ENCODE measurements at regions not wholly inside any gene's neighbourhood (a gene's known extent, or its start where the extent isn't known, plus 50 kb on each side); places are given as distances from the start of the nearest gene placed in this dataset.

DNA sequence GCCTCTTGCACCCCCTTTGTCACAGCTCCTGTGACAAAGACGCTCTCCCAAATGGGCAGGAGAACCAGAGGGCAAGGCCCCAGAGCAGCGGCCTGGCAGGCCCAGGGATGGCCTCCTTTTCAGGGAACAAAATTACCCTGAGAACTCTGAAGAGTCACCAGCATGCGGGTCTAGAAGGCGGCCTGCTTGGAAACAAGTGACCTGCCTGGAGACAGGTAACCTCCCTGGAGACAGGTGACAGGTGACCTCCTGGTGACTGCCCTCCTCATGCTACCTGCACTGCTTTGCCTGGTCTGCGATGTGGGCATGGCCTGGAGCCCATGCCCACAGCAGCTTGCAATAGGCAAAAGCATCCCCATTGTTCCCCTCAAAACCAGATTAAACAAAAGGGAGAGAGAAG, 86.5 kb upstream of the ZC3H12A start:
- no peak for ATAC-seq (replicated peaks)
- Mint-ChIP-seq H3K4me3 (no peak overlapping the region), H3K9me3 (no peaks in the 10 kb centered on the region), H3K36me3 (ENCODE audit: low read depth) (no peaks in the 10 kb centered on the region), H3K27me3 (peaks cover 21% of the 10 kb centered on the region), H3K4me1 (no peaks in the 10 kb centered on the region), H3K27ac (no peak overlapping the region)

GRCh38 chr1:37389327-37389726, 85.1 kb upstream of the ZC3H12A start:
- Mint-ChIP-seq H3K4me1 (no peaks in the 10 kb centered on the region), H3K9me3 (no peaks in the 10 kb centered on the region), H3K27ac (no peak overlapping the region), H3K36me3 (ENCODE audit: low read depth) (no peaks in the 10 kb centered on the region), H3K27me3 (peaks cover 20% of the 10 kb centered on the region), H3K4me3 (no peak overlapping the region)
- ATAC-seq (replicated peaks), result no peak

- Mint-ChIP-seq H3K9me3 (no peaks in the 10 kb centered on the region), H3K27me3 (peaks cover 37% of the 10 kb centered on the region), H3K27ac (no peak overlapping the region), H3K4me1 (no peaks in the 10 kb centered on the region), H3K36me3 (ENCODE audit: low read depth) (no peaks in the 10 kb centered on the region), H3K4me3 (no peak overlapping the region)
- ATAC-seq (replicated peaks), result no peak
Observed at GRCh38 chr1:37391211-37392011, 83.0 kb upstream of the ZC3H12A start.

DNA sequence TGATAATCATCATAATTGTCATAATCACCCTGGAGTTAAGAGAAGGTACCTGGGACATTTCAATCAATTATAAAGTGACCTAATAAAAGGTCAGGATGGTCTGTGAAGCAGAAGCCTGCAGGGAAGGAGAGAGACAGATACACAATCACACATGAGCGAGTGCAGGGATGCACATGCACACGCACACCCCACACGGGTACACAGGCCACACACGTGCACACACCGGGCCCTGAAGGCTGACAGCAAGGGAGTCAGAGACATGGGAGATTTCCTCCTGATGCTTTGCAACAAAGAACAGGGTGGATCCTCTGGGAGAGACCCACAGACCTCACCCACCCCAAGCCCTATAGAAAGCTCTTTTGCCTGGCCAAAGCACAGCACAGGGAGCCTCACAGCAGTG, 82.3 kb upstream of the ZC3H12A start:
- no peak overlapping the region for H3K4me3 Mint-ChIP-seq
- no peak overlapping the region for H3K27ac Mint-ChIP-seq
- H3K4me1 Mint-ChIP-seq, result no peaks in the 10 kb centered on the region
- H3K36me3 Mint-ChIP-seq (ENCODE audit: low read depth), result no peaks in the 10 kb centered on the region
- no peaks in the 10 kb centered on the region for H3K9me3 Mint-ChIP-seq
- no peak for ATAC-seq (replicated peaks)
- H3K27me3 Mint-ChIP-seq, result peaks cover 41% of the 10 kb centered on the region

GRCh38 chr1:37393173-37394120, 80.9 kb upstream of the ZC3H12A start:
- Mint-ChIP-seq H3K9me3 (no peaks in the 10 kb centered on the region), H3K27me3 (peaks cover 44% of the 10 kb centered on the region), H3K36me3 (ENCODE audit: low read depth) (no peaks in the 10 kb centered on the region), H3K4me3 (no peak overlapping the region), H3K4me1 (no peaks in the 10 kb centered on the region), H3K27ac (no peak overlapping the region)
- ATAC-seq (replicated peaks), result no peak

GRCh38 chr1:37394574-37395464, 79.6 kb upstream of the ZC3H12A start:
- ATAC-seq (replicated peaks), result no peak
- H3K27me3 Mint-ChIP-seq, result peaks cover 38% of the 10 kb centered on the region
- no peak overlapping the region for H3K27ac Mint-ChIP-seq
- no peak overlapping the region for H3K4me3 Mint-ChIP-seq
- no peaks in the 10 kb centered on the region for H3K36me3 Mint-ChIP-seq (ENCODE audit: low read depth)
- no peaks in the 10 kb centered on the region for H3K4me1 Mint-ChIP-seq
- no peaks in the 10 kb centered on the region for H3K9me3 Mint-ChIP-seq

- H3K36me3 Mint-ChIP-seq (ENCODE audit: low read depth), result no peaks in the 10 kb centered on the region
- ATAC-seq (replicated peaks), result no peak
- no peaks in the 10 kb centered on the region for H3K9me3 Mint-ChIP-seq
- no peak overlapping the region for H3K27ac Mint-ChIP-seq
- no peaks in the 10 kb centered on the region for H3K4me1 Mint-ChIP-seq
- H3K4me3 Mint-ChIP-seq, result no peak overlapping the region
- H3K27me3 Mint-ChIP-seq, result peaks cover 35% of the 10 kb centered on the region
Observed at GRCh38 chr1:37398096-37398495, 76.3 kb upstream of the ZC3H12A start.

- no peak for ATAC-seq (replicated peaks)
- Mint-ChIP-seq H3K27ac (no peak overlapping the region), H3K27me3 (peaks cover 30% of the 10 kb centered on the region), H3K9me3 (no peaks in the 10 kb centered on the region), H3K4me1 (no peaks in the 10 kb centered on the region), H3K4me3 (no peak overlapping the region), H3K36me3 (ENCODE audit: low read depth) (no peaks in the 10 kb centered on the region)
Observed at GRCh38 chr1:37399205-37399604, 75.2 kb upstream of the ZC3H12A start.

GRCh38 chr1:37399830-37400464, 74.4 kb upstream of the ZC3H12A start:
- Mint-ChIP-seq H3K9me3 (no peaks in the 10 kb centered on the region), H3K4me1 (no peaks in the 10 kb centered on the region), H3K27me3 (peaks cover 25% of the 10 kb centered on the region), H3K27ac (no peak overlapping the region), H3K4me3 (no peak overlapping the region), H3K36me3 (ENCODE audit: low read depth) (no peaks in the 10 kb centered on the region)
- no peak for ATAC-seq (replicated peaks)

- no peak for ATAC-seq (replicated peaks)
- H3K4me1 Mint-ChIP-seq, result no peaks in the 10 kb centered on the region
- no peaks in the 10 kb centered on the region for H3K9me3 Mint-ChIP-seq
- H3K36me3 Mint-ChIP-seq (ENCODE audit: low read depth), result no peaks in the 10 kb centered on the region
- H3K4me3 Mint-ChIP-seq, result no peak overlapping the region
- H3K27ac Mint-ChIP-seq, result no peak overlapping the region
- peaks cover 20% of the 10 kb centered on the region for H3K27me3 Mint-ChIP-seq
Observed at GRCh38 chr1:37400466-37401225, 73.7 kb upstream of the ZC3H12A start.

DNA sequence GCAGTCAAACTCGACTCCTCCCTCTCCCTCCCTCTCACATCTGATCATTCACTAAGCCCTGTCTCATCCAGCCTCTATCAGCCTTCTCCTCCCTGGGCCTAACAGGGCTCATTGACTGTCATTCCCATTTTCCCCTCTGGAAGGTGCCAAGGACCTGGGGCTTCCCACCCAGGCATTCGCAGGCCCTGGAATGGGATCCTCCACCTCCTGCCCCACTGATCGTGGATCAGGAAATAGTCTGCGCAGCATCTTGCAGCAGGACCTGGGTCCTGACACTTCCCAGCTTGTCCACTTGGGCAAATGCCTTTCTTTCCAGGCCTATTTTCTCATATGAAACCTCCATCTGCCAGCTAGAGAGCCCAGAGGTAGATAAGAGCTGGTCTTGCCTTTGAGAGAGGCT, 71.2 kb upstream of the ZC3H12A start:
- Mint-ChIP-seq H3K27ac (no peak overlapping the region), H3K9me3 (no peaks in the 10 kb centered on the region), H3K27me3 (peaks cover 7% of the 10 kb centered on the region), H3K36me3 (ENCODE audit: low read depth) (no peaks in the 10 kb centered on the region), H3K4me3 (no peak overlapping the region), H3K4me1 (no peaks in the 10 kb centered on the region)
- no peak for ATAC-seq (replicated peaks)

- no peaks in the 10 kb centered on the region for H3K4me1 Mint-ChIP-seq
- no peak overlapping the region for H3K27ac Mint-ChIP-seq
- H3K36me3 Mint-ChIP-seq (ENCODE audit: low read depth), result no peaks in the 10 kb centered on the region
- no peak overlapping the region for H3K4me3 Mint-ChIP-seq
- no peak for ATAC-seq (replicated peaks)
- H3K27me3 Mint-ChIP-seq, result peaks cover 10% of the 10 kb centered on the region
- H3K9me3 Mint-ChIP-seq, result no peaks in the 10 kb centered on the region
Observed at GRCh38 chr1:37404711-37405110, 69.7 kb upstream of the ZC3H12A start.

GRCh38 chr1:37410105-37410504, 64.3 kb upstream of the ZC3H12A start:
- ATAC-seq (replicated peaks), result no peak
- H3K27ac Mint-ChIP-seq, result no peak overlapping the region
- no peaks in the 10 kb centered on the region for H3K36me3 Mint-ChIP-seq (ENCODE audit: low read depth)
- peaks cover 14% of the 10 kb centered on the region for H3K27me3 Mint-ChIP-seq
- no peaks in the 10 kb centered on the region for H3K4me1 Mint-ChIP-seq
- no peak overlapping the region for H3K4me3 Mint-ChIP-seq
- no peaks in the 10 kb centered on the region for H3K9me3 Mint-ChIP-seq

Data from activated T-helper 17 cell treated with anti-CD3 and anti-CD28 coated beads, Interleukin-2, amount 50 U/mL, for 72 hours (primary cell).